ENCODE measurements at regions not wholly inside any gene's neighbourhood (a gene's known extent, or its start where the extent isn't known, plus 50 kb on each side); places are given as distances from the start of the nearest gene placed in this dataset.
"Not testable (repeated sequence)": the region's sequence is repeated elsewhere in the genome, so short reads cannot be mapped to it uniquely, and the experiment has no call there.

DNA sequence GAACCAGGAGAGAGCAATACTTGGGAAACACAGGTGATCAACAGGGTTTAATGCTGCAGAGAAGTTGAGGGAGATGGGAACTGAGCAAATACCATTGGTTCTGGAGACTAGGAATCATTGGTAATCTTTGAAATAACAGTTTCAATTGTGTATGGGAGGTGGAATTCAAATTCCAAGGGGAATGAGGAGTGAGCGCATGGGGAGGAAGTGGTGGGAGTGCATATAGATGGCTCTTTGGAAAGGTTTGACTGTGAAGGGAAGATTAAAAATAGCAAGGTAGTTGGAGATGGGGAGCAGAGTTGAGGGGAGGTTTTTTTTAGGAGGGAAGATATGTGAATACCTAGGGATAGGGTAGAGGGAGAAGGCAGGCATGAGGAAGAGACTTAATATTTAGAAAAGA is 51.1 kb upstream of the ROPN1 start:
- DNase-seq, result no peak

DNA sequence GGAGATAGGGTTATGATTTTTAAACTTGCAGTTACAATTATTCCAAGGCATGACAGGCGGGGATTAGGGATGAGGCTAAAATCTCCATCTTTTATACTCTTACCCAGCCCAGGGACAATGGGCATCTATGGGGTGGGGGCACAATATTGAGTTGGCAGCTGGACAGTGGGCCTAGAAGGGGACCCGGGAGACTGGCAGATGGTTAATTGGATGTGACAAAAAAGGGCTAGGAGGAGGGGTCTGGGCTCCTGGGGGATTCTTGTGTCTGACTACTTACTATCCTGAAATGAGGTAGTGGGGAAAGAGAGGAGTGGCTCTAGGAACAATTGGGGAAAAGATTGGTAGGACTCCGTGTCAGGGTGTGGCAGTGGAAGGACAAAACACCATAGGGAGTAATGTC is 53.0 kb upstream of the ROPN1 start:
- DNase-seq, result no peak

DNA sequence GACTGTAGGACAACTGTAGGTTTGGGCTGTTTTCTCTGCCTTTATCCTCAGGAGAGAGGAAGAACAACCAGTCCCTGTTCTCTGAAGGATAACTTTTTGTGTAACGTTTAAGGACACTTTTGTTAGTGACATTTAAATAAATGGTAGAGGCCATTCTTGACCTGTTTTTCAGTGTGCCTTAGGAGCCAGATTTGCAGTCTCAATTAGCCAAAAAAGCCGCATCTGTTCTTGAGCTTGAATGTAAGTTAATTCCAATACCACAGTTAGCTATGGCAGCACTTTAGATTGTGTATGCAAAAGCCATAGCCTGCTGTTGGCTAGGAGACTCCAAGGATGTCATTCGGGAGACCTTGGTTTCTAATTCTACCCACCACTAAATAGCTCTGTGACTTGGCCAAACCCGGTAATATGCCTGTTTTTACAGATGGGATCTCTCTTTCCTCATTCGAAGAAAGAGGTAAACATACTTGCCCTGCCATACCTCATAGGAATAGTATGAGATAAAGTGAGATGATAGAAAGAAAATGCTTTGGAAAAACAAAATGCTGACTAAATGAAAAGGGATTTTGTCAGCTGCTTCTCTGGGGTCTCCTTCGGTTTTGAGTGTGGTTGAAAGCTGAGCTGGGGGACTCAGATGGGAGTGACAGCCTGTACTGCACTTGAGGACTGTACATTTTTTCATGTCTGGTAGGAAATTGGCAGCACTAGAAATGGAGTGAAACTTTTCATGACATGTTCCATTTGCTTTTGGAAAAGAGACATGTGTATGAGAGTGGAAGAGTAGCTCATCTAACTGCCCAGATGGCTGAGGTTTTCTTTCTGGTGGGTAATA is 57.3 kb upstream of the ROPN1 start:
- no peak for DNase-seq

DNA sequence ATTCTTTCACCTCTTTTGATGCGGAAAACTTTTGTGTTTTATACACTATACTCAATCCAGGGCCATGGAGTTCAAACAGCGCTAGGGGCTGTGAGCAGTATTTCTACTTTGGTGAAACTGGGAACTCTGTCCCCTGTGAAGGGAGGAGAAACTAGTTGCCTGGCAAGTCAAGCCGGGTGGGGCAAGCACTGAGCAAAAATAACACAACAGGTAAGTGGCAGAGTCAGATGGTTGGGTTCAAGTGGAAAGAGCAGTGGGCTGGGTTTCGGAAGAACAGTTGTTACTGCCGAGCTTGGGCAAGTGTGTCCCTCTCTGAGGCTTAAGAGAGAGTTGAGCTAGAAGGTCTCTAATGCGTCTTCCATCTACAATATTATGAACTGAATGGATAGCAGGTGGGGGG is 59.7 kb upstream of the ROPN1 start:
- no peak for DNase-seq

DNA sequence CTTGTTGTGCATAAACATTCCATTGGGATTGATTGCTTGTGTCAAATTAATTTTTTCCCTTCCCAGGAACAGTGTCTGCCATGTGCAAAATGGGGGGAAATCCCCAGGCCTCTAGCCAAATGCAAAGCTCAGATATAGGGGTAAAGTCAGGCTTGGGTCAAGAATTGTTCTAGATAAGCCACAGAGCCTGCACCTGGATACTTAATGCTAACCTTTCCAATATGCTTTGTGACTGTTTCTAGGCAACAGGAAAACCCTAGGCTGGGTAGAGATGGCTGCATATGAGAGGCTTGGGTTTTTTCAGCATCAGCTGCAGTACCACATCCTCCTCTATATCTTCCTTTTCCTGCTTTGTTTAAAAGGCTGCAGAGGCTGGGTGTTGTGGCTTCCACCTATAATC is 61.9 kb upstream of the ROPN1 start:
- DNase-seq, result no peak

DNA sequence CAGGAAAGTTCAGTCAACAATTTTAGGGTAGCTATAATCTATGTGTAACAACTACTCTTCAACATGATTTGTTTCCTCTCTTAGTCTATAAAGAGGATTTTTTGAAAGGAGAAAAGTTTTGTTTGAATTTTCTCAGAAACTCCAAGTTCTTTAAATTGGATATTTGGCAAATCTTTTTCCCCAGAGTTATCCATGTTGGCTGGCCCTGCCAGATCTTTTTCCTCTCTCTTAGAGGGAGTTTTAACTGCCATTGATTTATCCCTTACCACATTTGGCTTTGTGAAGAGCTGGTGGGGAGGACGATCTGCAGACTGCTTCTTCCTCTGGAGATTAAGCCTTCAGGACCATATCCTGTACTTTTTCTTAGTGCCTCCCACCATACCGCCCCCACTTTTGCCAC is 64.9 kb upstream of the ROPN1 start:
- no peak for DNase-seq

DNA sequence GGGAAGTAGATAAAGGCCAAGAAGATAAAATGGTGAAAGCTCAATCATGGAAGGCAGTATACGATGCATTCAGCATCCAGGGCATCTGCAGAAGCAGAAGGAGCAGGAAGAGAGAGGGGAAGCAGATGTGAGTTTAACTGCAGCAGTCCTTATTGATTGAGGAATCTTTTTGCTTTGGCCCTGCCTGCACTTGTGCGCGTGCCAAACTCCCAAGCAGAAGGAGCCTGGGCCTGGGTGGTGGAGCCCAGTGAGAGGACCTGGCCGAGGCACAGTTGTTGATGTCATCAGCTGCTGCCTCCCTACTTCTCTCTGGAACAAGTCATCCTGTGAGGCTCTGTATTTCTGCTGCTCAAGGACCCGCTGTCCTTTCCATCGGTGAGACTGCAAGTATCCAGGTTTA is 65.5 kb upstream of the ROPN1 start:
- no peak for DNase-seq

DNA sequence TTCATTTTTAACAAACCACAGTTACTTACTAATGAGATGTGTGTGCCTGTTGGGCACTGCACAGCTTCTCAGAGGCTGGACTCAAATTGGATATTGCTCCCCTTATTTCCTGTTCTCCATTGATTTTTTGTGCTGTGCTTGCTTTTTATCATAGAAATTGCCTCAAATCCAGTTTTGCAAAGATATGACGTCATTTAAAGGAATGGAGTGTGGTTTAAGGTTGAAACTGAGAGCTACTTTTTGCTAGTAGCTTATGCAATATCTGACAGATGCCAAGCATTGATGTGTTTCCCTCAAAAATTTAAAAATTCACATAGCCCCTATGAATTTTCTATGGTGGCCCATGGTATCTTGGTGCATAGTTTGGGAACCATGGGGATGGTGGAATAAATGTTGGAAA is 67.7 kb upstream of the ROPN1 start:
- no peak for DNase-seq

DNA sequence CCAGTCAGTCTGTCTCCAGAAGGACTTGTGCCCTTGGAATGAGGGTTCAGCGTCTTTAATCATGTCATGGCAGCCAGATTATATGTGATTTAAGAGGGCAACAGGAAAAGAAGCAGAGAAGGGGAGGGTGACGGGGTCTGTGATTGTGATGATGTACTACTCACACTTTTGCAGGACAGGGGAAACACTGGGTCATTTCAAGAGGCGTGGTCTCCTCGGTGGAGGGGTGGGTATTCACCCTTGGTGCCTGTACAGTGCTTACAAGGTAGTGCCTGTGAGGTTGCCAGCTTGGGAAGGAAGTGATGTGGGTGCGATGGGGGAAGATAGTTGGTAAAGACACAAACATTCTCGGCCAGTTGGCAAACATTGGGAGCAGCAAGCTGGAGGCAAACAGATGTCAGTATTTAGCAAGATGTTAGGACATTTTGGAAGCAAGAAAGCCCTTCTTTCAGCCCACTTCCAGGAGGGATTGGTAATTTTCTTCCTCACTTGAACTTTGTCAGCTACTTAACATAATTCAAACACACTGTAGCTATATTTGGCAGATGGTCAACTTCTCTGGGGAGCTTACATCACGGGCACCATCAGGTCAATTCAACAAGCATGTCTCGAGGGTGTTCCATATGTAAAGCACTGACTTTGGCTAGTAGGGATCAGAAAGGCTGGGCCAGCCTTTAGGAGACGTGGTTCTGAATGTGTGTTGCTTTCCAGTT is 71.4 kb upstream of the ROPN1 start:
- peak; percentile 99 for DNase-seq

DNA sequence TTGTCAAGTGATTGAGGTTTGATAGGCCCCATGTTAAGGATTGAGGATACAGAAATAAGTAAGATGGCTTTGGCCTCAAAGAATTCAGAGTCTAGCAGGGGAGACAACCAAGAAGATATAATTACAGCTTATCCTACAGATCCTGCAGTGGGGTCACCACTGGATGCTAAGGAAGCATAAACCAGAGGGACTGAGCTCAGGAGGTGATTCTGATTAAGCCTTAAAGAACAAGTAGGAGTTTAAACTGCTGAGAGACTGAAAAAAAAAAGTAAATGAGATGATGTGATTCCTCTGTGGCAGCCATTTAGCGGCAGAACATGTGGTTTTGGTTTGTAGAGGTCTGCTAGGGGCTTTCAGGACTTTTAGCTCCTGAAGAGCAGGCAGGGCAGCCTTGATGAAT is 72.1 kb upstream of the ROPN1 start:
- DNase-seq, result no peak

DNA sequence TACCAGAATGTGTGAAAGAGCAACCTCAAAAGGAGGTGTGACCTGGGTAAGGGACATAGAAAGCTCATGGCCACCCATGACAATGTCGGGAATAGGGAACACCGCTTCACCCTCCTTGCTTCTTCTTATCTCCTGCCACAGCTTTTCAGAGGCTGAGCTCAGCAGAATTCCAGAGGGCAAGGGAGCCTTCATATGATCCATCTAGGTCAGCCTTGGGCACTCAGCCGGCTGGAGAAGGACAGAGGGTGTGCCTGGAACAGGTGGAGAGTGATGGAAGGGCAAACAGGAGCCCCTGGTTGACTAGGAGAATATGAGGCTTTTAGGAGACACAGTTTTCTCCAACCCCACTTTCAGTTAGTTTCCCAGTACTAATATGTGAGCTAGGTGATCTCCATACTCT is 74.6 kb upstream of the ROPN1 start:
- not testable (repeated sequence) for DNase-seq

DNA sequence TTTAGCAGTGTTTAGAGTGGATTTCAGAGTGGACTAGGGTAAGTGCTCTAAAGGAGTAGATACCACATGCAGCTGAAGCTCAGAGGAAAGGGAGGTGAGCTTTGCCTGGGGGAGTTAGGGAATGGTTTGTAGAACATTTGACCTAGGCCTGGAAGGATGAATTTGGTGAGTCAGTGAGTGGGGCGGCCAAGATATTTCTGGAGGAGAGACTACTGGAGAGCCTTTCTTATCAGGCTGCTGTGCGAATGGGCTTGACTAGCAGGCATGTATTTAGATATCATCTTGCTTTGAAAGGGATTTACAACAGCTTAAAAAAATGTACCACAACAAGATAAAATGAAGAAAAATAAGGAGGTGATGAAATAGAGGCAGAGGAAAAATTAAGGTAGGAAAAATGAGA is 77.8 kb upstream of the ROPN1 start:
- not testable (repeated sequence) for DNase-seq

DNA sequence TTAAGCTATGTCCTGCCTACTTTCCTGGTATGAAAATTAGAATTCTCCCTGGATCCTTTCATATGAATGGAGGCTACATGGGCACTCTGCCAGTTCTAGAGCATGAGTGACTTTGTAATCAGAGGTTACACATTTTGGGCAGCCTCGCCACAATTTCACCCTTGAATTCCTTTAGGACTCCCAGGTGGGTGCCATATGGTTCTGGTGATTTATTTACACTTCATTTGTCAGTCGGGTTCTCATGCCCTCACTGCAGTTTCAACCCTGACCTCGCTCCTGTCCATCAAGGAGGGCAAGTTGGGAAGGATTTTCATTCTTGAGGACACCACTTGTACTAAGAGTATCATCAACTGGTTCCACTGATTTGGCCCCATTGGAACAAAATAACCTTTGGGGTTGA is 83.2 kb upstream of the ROPN1 start:
- peak; percentile 53 for DNase-seq

DNA sequence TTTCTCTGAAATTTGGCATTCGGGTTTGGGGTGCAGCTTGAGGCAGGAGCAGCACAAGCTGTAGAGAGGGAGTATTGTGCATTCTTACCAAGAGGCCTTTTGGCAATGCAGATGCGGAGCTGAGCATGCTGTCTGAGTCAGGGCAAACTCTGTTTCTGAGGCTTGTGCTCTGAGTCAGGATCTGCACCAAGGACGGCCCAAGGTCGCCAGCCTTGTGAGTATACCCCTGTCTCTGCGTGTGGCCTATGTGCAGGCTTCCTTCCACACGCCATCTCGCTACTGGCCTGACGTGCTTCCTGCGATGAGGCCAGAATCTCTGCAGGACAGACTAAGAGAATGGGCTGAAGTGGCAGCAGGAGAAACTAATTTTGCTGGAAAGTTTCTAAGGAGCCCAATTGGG is 83.8 kb upstream of the ROPN1 start:
- DNase-seq, result no peak

DNA sequence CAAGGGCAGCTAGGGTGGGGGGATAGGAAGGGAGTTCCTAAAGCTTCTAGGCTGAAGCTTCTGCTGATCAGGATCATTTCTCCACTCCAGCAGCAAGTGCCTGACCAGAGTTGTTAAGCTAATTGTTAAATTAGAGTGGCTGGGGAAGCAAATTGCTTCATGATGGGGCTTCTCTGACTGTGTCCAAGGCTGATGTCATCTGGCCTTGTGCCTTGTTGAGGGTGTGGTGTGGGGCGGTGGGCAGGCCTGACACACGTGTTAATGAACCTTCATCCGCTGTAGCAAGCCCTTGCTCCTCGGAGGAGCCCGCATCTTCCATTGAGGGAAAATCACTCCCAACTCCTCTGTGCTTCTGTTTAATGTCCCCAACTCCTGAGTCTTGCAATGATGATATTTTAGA is 84.3 kb upstream of the ROPN1 start:
- DNase-seq, result no peak

DNA sequence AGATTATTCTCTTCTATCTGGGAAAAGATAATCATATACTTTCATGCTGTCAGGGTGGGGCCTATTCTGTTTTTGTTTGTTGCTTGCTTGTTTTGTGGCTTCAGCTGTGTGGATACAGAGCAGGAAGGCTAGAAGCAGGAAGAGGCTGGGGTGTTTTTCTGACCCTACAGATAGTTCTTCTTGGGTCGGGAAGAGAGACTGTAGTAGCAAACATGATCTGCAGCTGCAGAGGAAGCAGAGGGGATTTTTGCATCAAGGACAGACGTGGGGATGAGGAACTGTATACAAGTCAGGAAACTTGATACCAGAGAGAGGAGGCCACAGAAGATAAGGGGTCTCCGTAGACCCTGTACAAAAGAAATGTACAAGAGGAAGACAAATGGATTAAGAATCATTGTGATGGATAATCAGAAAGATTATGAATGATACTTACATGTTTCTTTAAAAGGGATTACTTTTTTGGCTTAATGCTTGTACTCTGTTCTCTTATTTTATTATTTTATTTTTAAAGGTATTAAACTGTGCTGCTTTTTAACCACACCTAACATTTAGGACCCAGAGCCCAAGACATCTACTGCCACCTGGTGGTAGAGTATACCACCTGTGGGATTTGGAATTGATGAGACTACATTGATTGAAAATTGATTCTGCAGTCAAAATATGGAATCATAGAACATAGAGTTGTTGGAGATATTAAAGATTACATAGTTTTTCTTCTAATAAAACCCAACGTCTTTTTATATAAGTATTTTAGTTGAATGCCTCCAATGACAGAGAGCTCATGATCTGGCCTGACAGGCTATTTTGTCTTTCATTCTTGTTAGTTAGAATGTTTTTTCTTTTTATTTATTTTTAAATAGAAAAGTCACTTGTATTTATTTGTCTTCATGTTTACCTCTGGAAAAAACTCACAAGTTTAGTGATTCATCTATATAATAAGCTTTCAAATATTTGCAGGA is 87.3 kb upstream of the ROPN1 start:
- DNase-seq, result no peak

DNA sequence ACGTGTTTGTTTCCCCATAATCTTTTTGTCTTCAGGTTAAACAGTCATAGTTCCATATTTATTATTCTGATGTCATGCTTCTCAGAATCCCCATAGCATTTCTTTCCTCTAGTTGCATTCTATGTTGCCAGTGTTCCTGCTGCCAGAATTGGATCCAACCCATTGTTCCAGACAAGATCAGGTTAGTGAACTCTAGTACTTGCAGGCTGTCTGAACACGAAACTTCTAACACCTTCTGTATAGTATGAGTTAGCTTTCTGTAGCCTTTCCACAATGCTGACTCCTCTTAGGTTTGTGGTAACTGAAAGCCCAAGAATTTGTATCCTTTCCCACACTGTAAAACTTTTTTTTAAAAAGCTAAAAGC is 88.0 kb upstream of the ROPN1 start:
- DNase-seq, result no peak

DNA sequence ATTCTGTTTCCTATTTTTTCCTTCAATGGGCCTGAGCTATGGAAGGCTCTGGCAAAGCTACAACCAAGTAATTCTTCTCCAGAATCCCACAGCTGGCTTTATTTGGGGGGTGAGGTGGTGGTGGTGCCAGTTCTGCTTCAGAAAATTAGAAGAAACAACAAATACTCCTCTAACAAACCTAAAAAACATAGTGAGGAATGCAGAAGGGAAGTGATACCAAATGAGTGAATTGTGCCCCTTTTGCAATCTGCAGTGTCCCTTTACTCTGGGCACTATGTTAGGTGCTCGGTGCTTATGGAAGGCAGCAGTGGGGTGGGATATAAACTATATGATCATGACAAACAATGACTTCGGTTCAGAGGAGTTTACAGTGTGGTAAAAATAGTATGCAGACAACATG is 90.4 kb upstream of the ROPN1 start:
- no peak for DNase-seq

DNA sequence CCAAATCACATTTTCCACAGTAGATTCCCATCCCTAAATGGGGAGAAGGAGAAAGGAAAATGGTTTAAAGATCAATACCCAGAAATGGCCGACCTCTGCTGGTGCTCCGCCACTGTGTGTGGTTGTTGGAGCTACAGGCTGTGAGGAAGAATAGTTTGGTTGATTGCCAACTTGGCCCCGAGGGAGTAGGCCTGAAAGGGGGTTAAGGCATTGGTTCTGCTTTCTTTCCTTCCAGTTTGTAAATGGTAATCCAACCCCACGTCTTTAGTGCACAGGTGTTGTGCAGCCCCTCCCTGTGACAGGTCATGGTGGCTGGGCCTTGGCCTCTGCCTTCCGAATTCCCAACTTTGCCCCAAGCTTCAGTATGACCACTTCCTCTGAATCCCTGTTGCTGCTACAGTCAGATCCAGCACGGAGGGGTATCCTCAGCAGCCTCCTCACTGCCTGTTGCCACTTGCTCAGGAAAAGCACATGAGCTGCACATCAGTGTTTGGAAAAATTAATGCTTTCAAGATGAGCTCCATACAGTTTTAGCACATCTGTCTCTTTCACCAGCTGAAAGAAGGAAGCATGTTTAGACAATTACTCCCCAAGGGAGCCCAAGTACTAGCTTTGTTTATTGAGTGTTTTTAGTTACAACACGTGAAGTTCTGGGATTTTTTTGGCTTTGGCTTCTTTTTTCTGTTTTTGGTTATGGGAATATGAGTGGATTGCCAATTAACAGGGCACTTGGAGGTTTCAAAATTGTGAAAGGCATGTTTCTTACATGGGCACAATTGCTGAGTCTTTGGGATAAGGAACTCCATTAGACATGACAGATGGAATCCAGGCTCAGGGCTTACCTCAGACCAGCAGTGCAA is 92.3 kb upstream of the ROPN1 start:
- peak; percentile 58 for DNase-seq

DNA sequence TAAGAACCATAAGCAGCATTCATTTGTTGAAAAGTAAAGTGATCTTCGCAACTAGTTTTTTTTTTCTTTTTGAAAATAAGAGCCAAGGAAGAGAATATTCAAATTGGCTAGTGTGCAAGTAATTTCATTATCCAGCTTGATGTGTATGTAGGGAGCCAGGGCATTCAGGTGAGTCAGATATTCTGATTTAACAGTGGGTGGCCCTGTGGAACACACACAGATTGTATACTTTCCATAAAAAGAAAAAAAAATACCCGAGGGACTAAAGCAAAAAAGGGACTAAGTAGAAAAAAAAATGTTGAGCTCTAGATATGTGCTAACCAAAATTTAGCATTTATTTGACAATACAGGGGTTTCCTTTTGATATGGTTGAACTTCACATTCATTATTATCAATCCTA is 96.9 kb upstream of the ROPN1 start:
- DNase-seq, result no peak

DNA sequence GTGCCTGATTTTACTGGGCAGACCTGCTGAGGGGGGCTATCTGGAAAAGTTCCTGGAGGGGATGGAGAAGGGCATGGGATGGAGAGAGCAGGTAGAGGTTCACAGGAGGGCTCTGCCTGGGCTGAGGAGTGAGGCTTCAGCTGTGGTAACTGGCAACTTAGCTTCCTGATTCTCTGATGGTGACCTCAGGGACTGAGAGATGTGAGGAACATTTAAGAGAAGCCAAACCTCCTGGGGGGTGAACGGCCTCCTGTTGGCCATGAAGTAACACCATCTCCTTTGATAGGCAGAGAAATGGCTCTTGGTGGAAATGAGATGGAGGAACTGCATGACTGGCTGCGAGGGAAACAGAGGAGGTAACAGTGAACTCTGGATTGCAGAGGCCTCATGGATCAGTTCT is 97.3 kb upstream of the ROPN1 start:
- no peak for DNase-seq

DNA sequence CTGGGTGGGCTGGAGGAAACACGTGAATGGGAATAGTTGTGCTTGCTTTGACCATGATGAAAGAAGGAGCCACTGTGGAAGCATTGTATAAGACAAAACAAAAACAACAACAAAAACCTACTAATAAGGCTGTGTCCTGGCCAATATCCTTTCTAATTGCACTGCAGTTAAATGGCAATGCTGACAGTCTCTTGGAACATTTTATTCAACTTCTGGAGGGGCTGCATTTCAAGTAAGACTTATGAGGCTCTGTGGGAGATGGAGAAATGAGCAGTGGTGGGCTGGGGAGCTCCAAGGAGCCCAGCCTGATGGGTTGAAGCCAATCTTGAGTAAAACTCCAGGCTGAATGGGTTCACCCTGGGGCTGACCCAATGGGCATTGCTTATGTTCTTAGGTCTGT is 99.8 kb upstream of the ROPN1 start:
- no peak for DNase-seq

DNA sequence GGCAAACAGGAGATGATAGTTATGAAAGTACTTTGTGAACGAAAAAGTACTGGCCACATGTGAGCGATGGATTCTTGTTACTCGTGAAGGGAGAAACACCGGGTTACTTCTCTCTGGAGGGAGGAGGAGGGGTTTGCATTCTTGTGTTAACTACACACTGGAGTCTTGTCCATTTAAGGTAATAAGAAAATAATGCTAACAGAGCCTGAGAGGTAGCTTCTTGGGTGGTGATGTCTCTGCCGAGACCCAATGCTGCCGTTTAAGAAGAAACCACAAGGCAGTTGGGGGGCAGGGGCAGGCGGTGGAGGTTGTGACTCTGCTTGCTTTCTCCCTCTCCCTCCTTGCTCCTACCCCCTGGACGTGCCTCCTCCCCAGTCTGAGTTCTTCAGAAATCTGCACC is 100.9 kb upstream of the ROPN1 start:
- DNase-seq, result no peak

All from DMS 273 treated with DMSO at 0.1 percent for 48 hours (cell line).